Naive thymus-derived CD4-positive, alpha-beta T cell (primary cell): ENCODE measurements at regions not wholly inside any gene's neighbourhood (a gene's known extent, or its start where the extent isn't known, plus 50 kb on each side); places are given as distances from the start of the nearest gene placed in this dataset.
A peak's percentile ranks its signal among the peaks of the same experiment; 100 is the strongest.

ENCODE experiments used
- ATAC-seq: fragments of 150-1000 bp; cut with Tn5 transposase; 2 replicates; pipeline ENCODE4 v1.10.0; 2021; ENCODE audit warnings: mild to moderate bottlenecking, moderate library complexity
- CTCF ChIA-PET: fragments of 350-600 bp; sonication (Branson Sonifier 250); formaldehyde crosslinking; loops from one replicate; lab custom pipeline; 2021; ENCODE audit warnings: antibody characterized with exemption; lab: Charles Lee
- POLR2A ChIA-PET: fragments of 350-600 bp; sonication (Branson Sonifier 250); formaldehyde crosslinking; loops from one replicate; lab custom pipeline; 2021; ENCODE audit warnings: antibody characterized with exemption, inconsistent platforms; lab: Charles Lee
- DNase-seq, 9 donors: peaks; one replicate each; pipeline versions ENCODE4 v3.0.0 to v3.0.0-alpha.2; 2020 to 2022; ENCODE audit warnings: mixed read lengths in 1 of 9
- H3K27ac ChIP-seq: one replicate; pipeline ENCODE4 v1.7.0; 2013; ENCODE audit warnings: mild to moderate bottlenecking, low read depth, low read length, moderate library complexity
- H3K27me3 ChIP-seq, 2 donors: one replicate each; pipeline ENCODE4 v1.7.0; 2013; ENCODE audit warnings: low read length in 2 of 2, mild to moderate bottlenecking in 2 of 2, moderate library complexity in 2 of 2; ENCODE audit not compliant: control insufficient read depth in 2 of 2, insufficient read depth in 2 of 2
- H3K36me3 ChIP-seq, 3 experiments: 1 replicate in 2 of 3; 2 replicates in 1 of 3; pipeline ENCODE4 v1.7.0; 2013; ENCODE audit warnings: low read length in 3 of 3, mild to moderate bottlenecking in 3 of 3, moderate library complexity in 1 of 3; ENCODE audit not compliant: insufficient read depth in 3 of 3, control insufficient read depth in 2 of 3
- H3K4me1 ChIP-seq, 2 donors: one replicate each; pipeline ENCODE4 v1.7.0; 2013; ENCODE audit warnings: low read length in 2 of 2, mild to moderate bottlenecking in 2 of 2, moderate library complexity in 1 of 2; ENCODE audit not compliant: control insufficient read depth in 2 of 2, insufficient read depth in 2 of 2
- H3K4me3 ChIP-seq: 2 replicates; pipeline ENCODE4 v1.7.0; 2013; ENCODE audit warnings: mild to moderate bottlenecking, low read length
- H3K9me3 ChIP-seq, 3 experiments: 1 replicate in 2 of 3; 2 replicates in 1 of 3; pipeline ENCODE4 v1.7.0; 2013; ENCODE audit warnings: low read length in 3 of 3; ENCODE audit not compliant: control insufficient read depth in 2 of 3
- H3K27ac Mint-ChIP-seq, 9 donors: one replicate each; pipeline ENCODE4 v1.8.0; 2020 to 2022; ENCODE audit warnings: mixed read lengths in 9 of 9, mild to moderate bottlenecking in 8 of 9, moderate library complexity in 5 of 9, inconsistent platforms in 2 of 9
- H3K27me3 Mint-ChIP-seq, 5 donors: one replicate each; pipeline ENCODE4 v1.8.0; 2021 to 2022; ENCODE audit warnings: mixed read lengths in 5 of 5, mild to moderate bottlenecking in 1 of 5
- H3K36me3 Mint-ChIP-seq, 5 donors: one replicate each; pipeline ENCODE4 v1.8.0; 2020 to 2022; ENCODE audit warnings: mixed read lengths in 5 of 5, mild to moderate bottlenecking in 3 of 5, inconsistent platforms in 1 of 5
- H3K4me1 Mint-ChIP-seq, 7 donors: one replicate each; pipeline ENCODE4 v1.8.0; 2020 to 2022; ENCODE audit warnings: mixed read lengths in 7 of 7, mild to moderate bottlenecking in 3 of 7, inconsistent platforms in 1 of 7
- H3K4me3 Mint-ChIP-seq, 10 donors: one replicate each; pipeline ENCODE4 v1.8.0; 2020 to 2022; ENCODE audit warnings: mild to moderate bottlenecking in 10 of 10, mixed read lengths in 10 of 10, moderate library complexity in 6 of 10, inconsistent platforms in 2 of 10
- H3K9me3 Mint-ChIP-seq, 11 donors: one replicate each; pipeline ENCODE4 v1.8.0; 2020 to 2022; ENCODE audit warnings: mixed read lengths in 11 of 11, mild to moderate bottlenecking in 4 of 11, inconsistent platforms in 1 of 11, moderate library complexity in 1 of 11
- intact Hi-C, 2 donors: fragments of 100-400 bp; cut with micrococcal nuclease; formaldehyde crosslinking; loops; one replicate each; pipeline ENCODE4 v1.15.1; 2023

DNA sequence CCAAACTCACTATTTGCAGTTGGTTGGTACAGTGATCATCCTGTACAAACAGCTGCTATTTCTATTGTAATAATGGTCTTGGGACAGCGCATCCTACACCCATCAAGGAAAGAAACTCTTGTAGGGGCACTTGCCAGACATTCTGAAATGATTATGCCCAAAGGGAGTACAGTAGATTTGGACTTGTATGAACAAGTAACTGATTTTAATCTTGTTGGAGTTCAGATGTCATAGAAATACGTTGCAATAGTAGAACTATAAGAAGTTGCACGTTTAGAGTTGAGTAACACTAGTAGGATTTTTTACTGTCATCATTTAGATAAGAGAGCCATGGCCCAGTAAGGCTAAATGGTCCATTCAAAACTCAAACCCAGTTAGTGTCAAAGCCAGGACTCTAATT, 192.8 kb downstream of the SATB1 start:
- H3K4me1 ChIP-seq = no peaks in the 10 kb centered on the region
- intact Hi-C loops = no loop called here
- no peaks in the 10 kb centered on the region for H3K9me3 ChIP-seq
- no peak for ATAC-seq
- Mint-ChIP-seq H3K4me1 (peaks cover 0 to 1% (median 0%) of the 10 kb centered on the region in 7 donors), H3K27ac (no peak overlapping the region), H3K27me3 (peaks cover 4 to 17% (median 14%) of the 10 kb centered on the region in 5 donors), H3K36me3 (peaks cover 0 to 3% (median 0%) of the 10 kb centered on the region in 5 donors), H3K4me3 (no peak overlapping the region), H3K9me3 (peaks cover 0 to 3% (median 0%) of the 10 kb centered on the region in 11 donors)
- ChIA-PET POLR2A (no interaction called here), CTCF (no interaction called here)
- no peak for DNase-seq
- H3K27ac ChIP-seq = no peak overlapping the region
- no peak overlapping the region for H3K4me3 ChIP-seq
- no peaks in the 10 kb centered on the region for H3K36me3 ChIP-seq
- H3K27me3 ChIP-seq = no peaks in the 10 kb centered on the region

DNA sequence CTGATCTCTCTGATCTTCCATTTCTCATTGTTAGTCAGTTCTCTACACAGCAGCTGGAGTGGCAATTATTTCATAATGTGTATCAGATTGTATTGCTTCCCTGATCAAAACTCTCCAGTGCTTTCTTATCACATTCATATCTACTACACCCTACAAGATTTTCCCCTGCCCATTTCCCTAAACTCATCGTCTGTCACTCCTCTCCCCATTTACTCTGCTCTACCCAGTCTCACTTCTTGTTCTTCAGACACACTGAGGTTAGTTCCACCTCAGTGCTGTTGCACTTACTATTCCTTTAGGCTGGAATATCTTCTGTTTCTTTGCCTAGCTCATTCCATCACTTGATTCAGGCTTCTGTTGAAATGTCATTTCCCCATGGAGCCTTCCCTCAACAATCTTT, 197.1 kb downstream of the SATB1 start:
- no peak overlapping the region for H3K27ac ChIP-seq
- ChIA-PET POLR2A (no interaction called here), CTCF (no interaction called here)
- no peaks in the 10 kb centered on the region for H3K4me1 ChIP-seq
- DNase-seq (no peak), ATAC-seq (no peak)
- no peaks in the 10 kb centered on the region for H3K36me3 ChIP-seq
- no peaks in the 10 kb centered on the region for H3K27me3 ChIP-seq
- H3K36me3 Mint-ChIP-seq = peaks cover 0 to 3% (median 0%) of the 10 kb centered on the region in 5 donors
- H3K4me3 ChIP-seq = no peak overlapping the region
- H3K27me3 Mint-ChIP-seq = peaks cover 3 to 9% (median 4%) of the 10 kb centered on the region in 5 donors
- H3K27ac Mint-ChIP-seq = no peak overlapping the region
- no peaks in the 10 kb centered on the region for H3K9me3 ChIP-seq
- no peak overlapping the region for H3K4me3 Mint-ChIP-seq
- H3K9me3 Mint-ChIP-seq = peaks cover 0 to 3% (median 0%) of the 10 kb centered on the region in 11 donors
- peaks cover 0 to 14% (median 12%) of the 10 kb centered on the region in 7 donors for H3K4me1 Mint-ChIP-seq
- intact Hi-C loops = no loop called here

DNA sequence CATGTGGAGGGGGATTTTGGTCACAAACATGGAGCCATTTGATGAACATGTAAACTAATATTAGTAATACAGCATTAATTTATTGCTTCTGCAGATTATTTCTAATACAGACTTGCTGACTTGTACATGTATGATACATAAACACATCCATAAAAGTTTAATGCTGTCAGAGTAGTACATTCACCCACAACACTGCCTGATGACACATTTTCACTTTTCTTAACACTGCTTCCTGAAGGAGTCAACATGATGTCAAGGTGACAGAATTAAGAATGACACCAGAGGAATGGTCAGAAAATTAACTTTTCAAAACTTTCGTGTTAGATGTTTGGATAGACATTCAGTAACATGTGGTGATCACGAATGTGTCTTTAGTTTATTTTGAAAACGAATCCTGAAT, 199.4 kb downstream of the SATB1 start:
- Histone ChIP-seq H3K27ac (no peak overlapping the region), H3K9me3 (no peaks in the 10 kb centered on the region), H3K36me3 (no peaks in the 10 kb centered on the region), H3K4me3 (no peak overlapping the region), H3K27me3 (no peaks in the 10 kb centered on the region), H3K4me1 (no peaks in the 10 kb centered on the region)
- Mint-ChIP-seq H3K27ac (peak overlapping the region in 1 of 9 donors; percentile 17), H3K27me3 (peaks cover 0 to 5% (median 0%) of the 10 kb centered on the region in 5 donors), H3K36me3 (peaks cover 0 to 3% (median 0%) of the 10 kb centered on the region in 5 donors), H3K4me3 (no peak overlapping the region), H3K9me3 (peaks cover 0 to 3% (median 0%) of the 10 kb centered on the region in 11 donors), H3K4me1 (peaks cover 0 to 14% (median 12%) of the 10 kb centered on the region in 7 donors)
- ChIA-PET CTCF (no interaction called here), POLR2A (no interaction called here)
- intact Hi-C loops = no loop called here
- ATAC-seq (no peak), DNase-seq (no peak)

DNA sequence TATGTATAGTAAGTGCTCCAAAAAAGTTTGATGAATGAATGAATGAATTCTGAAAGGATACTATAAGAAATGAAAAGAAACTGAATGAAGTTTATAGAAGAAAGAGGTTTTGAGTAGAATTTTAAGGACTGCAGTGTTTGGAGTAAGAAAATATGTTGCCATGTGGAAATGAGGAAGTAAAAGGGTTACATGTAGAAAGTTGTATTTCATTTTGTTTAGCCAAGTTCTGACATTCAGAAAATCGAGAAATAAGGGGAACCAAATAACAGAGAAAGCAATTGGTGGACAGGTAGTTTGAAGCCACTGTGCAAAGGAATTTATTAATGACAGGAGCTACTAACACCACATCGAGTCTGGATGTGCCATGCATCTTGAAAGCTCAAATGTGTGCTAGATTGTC, 200.7 kb downstream of the SATB1 start:
- no peak overlapping the region for H3K27ac ChIP-seq
- POLR2A ChIA-PET = no interaction called here
- no peaks in the 10 kb centered on the region for H3K9me3 Mint-ChIP-seq
- no peak overlapping the region for H3K4me3 ChIP-seq
- H3K27ac Mint-ChIP-seq = no peak overlapping the region
- intact Hi-C loops = no loop called here
- H3K36me3 Mint-ChIP-seq = peaks cover 0 to 3% (median 0%) of the 10 kb centered on the region in 5 donors
- peaks cover 0 to 14% (median 12%) of the 10 kb centered on the region in 7 donors for H3K4me1 Mint-ChIP-seq
- DNase-seq (no peak), ATAC-seq (no peak)
- H3K27me3 ChIP-seq = no peaks in the 10 kb centered on the region
- H3K4me3 Mint-ChIP-seq = peak overlapping the region in 1 of 10 donors; percentile 48
- H3K4me1 ChIP-seq = no peaks in the 10 kb centered on the region
- CTCF ChIA-PET = no interaction called here
- H3K9me3 ChIP-seq = no peaks in the 10 kb centered on the region
- no peaks in the 10 kb centered on the region for H3K36me3 ChIP-seq
- H3K27me3 Mint-ChIP-seq = peaks cover 0 to 2% (median 0%) of the 10 kb centered on the region in 5 donors

DNA sequence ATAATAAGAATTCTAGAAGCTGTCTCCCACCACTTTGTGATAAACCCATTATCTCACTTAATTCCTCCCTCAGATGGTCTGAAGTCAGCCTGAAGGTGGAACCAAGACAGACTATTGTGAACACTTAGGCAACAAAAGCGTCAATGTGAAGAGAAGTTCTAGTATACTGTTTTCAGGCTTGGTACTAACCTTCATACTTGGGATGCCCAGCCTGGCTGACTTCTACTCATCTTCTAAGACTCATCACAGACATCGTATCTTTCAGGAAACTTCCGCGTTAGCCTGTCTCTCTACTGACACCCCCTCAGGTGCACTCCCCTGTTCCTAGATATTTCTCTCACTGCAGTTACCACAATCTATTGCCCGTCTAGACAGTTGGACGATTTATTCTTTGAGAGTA, 201.2 kb downstream of the SATB1 start:
- H3K36me3 ChIP-seq = no peaks in the 10 kb centered on the region
- H3K27me3 ChIP-seq = no peaks in the 10 kb centered on the region
- DNase-seq (no peak), ATAC-seq (no peak)
- Mint-ChIP-seq H3K9me3 (no peaks in the 10 kb centered on the region), H3K4me1 (peaks cover 0 to 14% (median 12%) of the 10 kb centered on the region in 7 donors), H3K36me3 (peaks cover 0 to 3% (median 0%) of the 10 kb centered on the region in 5 donors), H3K27me3 (peaks cover 0 to under 1% (median 0%) of the 10 kb centered on the region in 5 donors), H3K4me3 (peak overlapping the region in 3 of 10 donors; percentile 20 to 48 (median 26)), H3K27ac (no peak overlapping the region)
- intact Hi-C loops = no loop called here
- no peak overlapping the region for H3K4me3 ChIP-seq
- ChIA-PET CTCF (no interaction called here), POLR2A (no interaction called here)
- H3K4me1 ChIP-seq = no peaks in the 10 kb centered on the region
- H3K27ac ChIP-seq = no peak overlapping the region
- no peaks in the 10 kb centered on the region for H3K9me3 ChIP-seq

DNA sequence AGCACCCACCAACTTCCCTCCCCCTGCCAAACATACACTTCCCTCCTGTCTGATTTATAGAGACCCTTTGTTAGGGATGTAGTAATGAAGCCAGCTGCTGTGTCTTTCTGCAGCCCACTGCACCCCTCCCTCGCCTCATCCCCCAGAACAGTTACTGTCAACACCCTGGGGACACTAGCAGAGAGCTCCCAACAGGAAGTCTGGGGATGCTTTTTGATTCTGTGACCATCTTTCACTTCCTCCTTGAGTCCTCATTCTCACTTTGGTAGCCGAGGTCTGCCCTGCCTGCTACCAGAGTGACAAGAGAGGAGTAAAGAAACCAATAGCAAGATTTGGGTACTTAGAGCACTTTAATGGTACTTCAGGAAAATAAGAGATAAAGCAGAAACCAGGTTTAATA, 201.6 kb downstream of the SATB1 start:
- ChIA-PET CTCF (no interaction called here), POLR2A (no interaction called here)
- Histone ChIP-seq H3K9me3 (no peaks in the 10 kb centered on the region), H3K27me3 (no peaks in the 10 kb centered on the region), H3K36me3 (no peaks in the 10 kb centered on the region), H3K4me3 (no peak overlapping the region), H3K27ac (no peak overlapping the region), H3K4me1 (no peaks in the 10 kb centered on the region)
- DNase-seq (no peak), ATAC-seq (peak; percentile 71)
- H3K27me3 Mint-ChIP-seq = no peaks in the 10 kb centered on the region
- H3K4me1 Mint-ChIP-seq = peaks cover 0 to 14% (median 12%) of the 10 kb centered on the region in 7 donors
- peaks cover 0 to 3% (median 0%) of the 10 kb centered on the region in 5 donors for H3K36me3 Mint-ChIP-seq
- H3K4me3 Mint-ChIP-seq = peak overlapping the region in 3 of 10 donors; percentile 20 to 29 (median 26)
- no peaks in the 10 kb centered on the region for H3K9me3 Mint-ChIP-seq
- H3K27ac Mint-ChIP-seq = no peak overlapping the region
- intact Hi-C loops = no loop called here

DNA sequence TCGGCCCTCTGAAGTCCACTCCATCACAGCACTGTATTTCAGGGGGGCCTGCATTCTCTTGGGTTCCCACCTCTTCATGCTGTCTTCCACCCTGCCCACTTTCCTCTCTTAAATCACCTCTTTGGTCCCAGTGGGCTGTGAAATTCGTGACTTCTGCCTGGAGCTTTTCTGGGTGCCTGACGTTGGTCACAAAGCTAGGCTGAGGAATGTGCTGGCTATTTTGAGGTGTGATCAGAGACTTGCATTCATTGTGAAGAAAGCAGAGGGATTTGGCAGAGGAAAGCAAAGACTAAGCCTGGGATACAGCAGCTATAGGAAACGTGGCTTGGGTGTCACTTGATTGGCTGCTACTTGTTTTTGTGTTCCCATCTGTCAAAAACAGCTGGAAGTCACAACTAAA, 202.5 kb downstream of the SATB1 start:
- ATAC-seq (no peak), DNase-seq (no peak)
- Histone ChIP-seq H3K36me3 (no peaks in the 10 kb centered on the region), H3K4me1 (no peaks in the 10 kb centered on the region), H3K4me3 (no peak overlapping the region), H3K9me3 (no peaks in the 10 kb centered on the region), H3K27ac (no peak overlapping the region), H3K27me3 (no peaks in the 10 kb centered on the region)
- Mint-ChIP-seq H3K4me1 (peaks cover 0 to 14% (median 12%) of the 10 kb centered on the region in 7 donors), H3K27me3 (no peaks in the 10 kb centered on the region), H3K27ac (no peak overlapping the region), H3K9me3 (no peaks in the 10 kb centered on the region), H3K36me3 (no peaks in the 10 kb centered on the region), H3K4me3 (no peak overlapping the region)
- intact Hi-C loops = no loop called here
- CTCF ChIA-PET = no interaction called here
- POLR2A ChIA-PET = no interaction called here
